GM19328 (cell line): ENCODE measurements at regions not wholly inside any gene's neighbourhood (a gene's known extent, or its start where the extent isn't known, plus 50 kb on each side); places are given as distances from the start of the nearest gene placed in this dataset.

Source experiments
- ATAC-seq: cut with Tn5 transposase; IDR thresholded peaks from one replicate; pipeline ENCODE4 v1.9.1; 2021; ENCODE audit warnings: mild to moderate bottlenecking, moderate library complexity; ENCODE audit not compliant: unreplicated experiment

- no peak for ATAC-seq
Measured at GRCh38 chr5:82349652-82350051, 71.5 kb upstream of the RPS23 start.

- no peak for ATAC-seq
Measured at GRCh38 chr5:82348784-82349425, 70.8 kb upstream of the RPS23 start.

GRCh38 chr5:82347201-82347865, 69.2 kb upstream of the RPS23 start:
- no peak for ATAC-seq

GRCh38 chr5:82346399-82347165, 68.4 kb upstream of the RPS23 start:
- no peak for ATAC-seq

GRCh38 chr5:82345108-82345507, 67.0 kb upstream of the RPS23 start:
- no peak for ATAC-seq

- no peak for ATAC-seq
Measured at GRCh38 chr5:82341325-82341724, 63.2 kb upstream of the RPS23 start.

- ATAC-seq = no peak
Measured at GRCh38 chr5:82340799-82341198, 62.6 kb upstream of the RPS23 start.

GRCh38 chr5:82339792-82340191, 61.6 kb upstream of the RPS23 start:
- no peak for ATAC-seq

- no peak for ATAC-seq
Measured at GRCh38 chr5:82338771-82339373, 60.7 kb upstream of the RPS23 start.

- no peak for ATAC-seq
Measured at GRCh38 chr5:82336959-82337351, 58.8 kb upstream of the RPS23 start.

- ATAC-seq = no peak
Measured at GRCh38 chr5:82336226-82336958, 58.2 kb upstream of the RPS23 start.

GRCh38 chr5:82335806-82336205, 57.7 kb upstream of the RPS23 start:
- ATAC-seq = no peak

GRCh38 chr5:82334856-82335255, 56.7 kb upstream of the RPS23 start:
- no peak for ATAC-seq

- ATAC-seq = no peak
Measured at GRCh38 chr5:82334085-82334692, 56.0 kb upstream of the RPS23 start.

- ATAC-seq = no peak
Measured at GRCh38 chr5:82332886-82333615, 54.9 kb upstream of the RPS23 start.

GRCh38 chr5:82332064-82332855, 54.1 kb upstream of the RPS23 start:
- no peak for ATAC-seq

- ATAC-seq = no peak
Measured at GRCh38 chr5:82331557-82331956, 53.4 kb upstream of the RPS23 start.

GRCh38 chr5:82330530-82331270, 52.5 kb upstream of the RPS23 start:
- ATAC-seq = no peak
